ENCODE measurements at regions not wholly inside any gene's neighbourhood (a gene's known extent, or its start where the extent isn't known, plus 50 kb on each side); places are given as distances from the start of the nearest gene placed in this dataset.

GRCh38 chr5:45772402-45772801 is 76.2 kb upstream of the HCN1 start:
- 0% methylated on average over 3 of the region's 3 CpGs for WGBS (ENCODE audit: low lambda C conversion rate)
- ChIA-PET POLR2A (no interaction called here), CTCF (ENCODE audit: low intra/inter-chr PET ratio, low total read pairs) (no interaction called here)
- Histone ChIP-seq H3K9me3 (ENCODE audit: low read length) (peaks cover 84% of the 10 kb centered on the region), H3K9ac (ENCODE audit: insufficient read depth, low read depth, low read length) (no peak overlapping the region), H3K27me3 (ENCODE audit: control insufficient read depth in 1 of 2, insufficient read depth in 2 of 2, low read length in 2 of 2) (no peaks in the 10 kb centered on the region; a peak in 1 of 5 replicates), H3K4me2 (ENCODE audit: low read depth, low read length) (no peak overlapping the region), H3K27ac (ENCODE audit: extremely low read length, insufficient read depth, low read length) (no peak overlapping the region), H3K79me2 (ENCODE audit: insufficient read depth, low read length) (no peaks in the 10 kb centered on the region), H3K36me3 (replicated peaks in 1 of 2; ENCODE audit: control insufficient read depth in 1 of 2, insufficient read depth in 2 of 2, low read length in 2 of 2) (no peaks in the 10 kb centered on the region), H3K4me3 (replicated peaks in 1 of 3; ENCODE audit: insufficient read depth in 1 of 3, low read depth in 2 of 3, low read length in 3 of 3) (no peak overlapping the region), H2AFZ (ENCODE audit: low read length) (no peak overlapping the region), H4K20me1 (ENCODE audit: insufficient read depth, low read length) (no peaks in the 10 kb centered on the region), H3K4me1 (ENCODE audit: insufficient read depth, low read length) (no peaks in the 10 kb centered on the region)
- no TSS peak for BruUV-seq (replicated peaks)
- ATAC-seq, result no peak
- intact Hi-C loops (cut with micrococcal nuclease; ENCODE audit: unreplicated experiment), result no loop called here
- FAIRE-seq, result no peak
- DNase-seq (ENCODE audit: low spot score), result no peak
- in situ Hi-C loops (cut with HindIII; ENCODE audit: extremely low pct_ligation_motif_present, low pct_unique_long_range_greater_than_20kb), result no loop called here
- TF ChIP-seq MTF1 (CRISPR knock-in tag; IDR thresholded peaks at IDR 0.05) (no peak), ZNF556 (CRISPR knock-in tag; IDR thresholded peaks at IDR 0.05; ENCODE audit: borderline replicate concordance) (no peak), NR2C2 (CRISPR knock-in tag; IDR thresholded peaks at IDR 0.05; ENCODE audit: borderline replicate concordance) (no peak), TGIF2 (CRISPR knock-in tag; IDR thresholded peaks at IDR 0.05) (no peak), ZNF891 (CRISPR knock-in tag; IDR thresholded peaks at IDR 0.05) (no peak), NCOA5 (CRISPR knock-in tag; IDR thresholded peaks at IDR 0.05) (no peak), EEA1 (CRISPR knock-in tag; IDR thresholded peaks at IDR 0.05; ENCODE audit: borderline replicate concordance) (no peak), ZNF740 (CRISPR knock-in tag; IDR thresholded peaks at IDR 0.05) (no peak), HMG20B (CRISPR knock-in tag; conservative IDR thresholded peaks at IDR 0.05) (no peak), ATF7-NPFF (CRISPR knock-in tag; IDR thresholded peaks at IDR 0.05; ENCODE audit: low read depth) (no peak), AGO2 (optimal IDR thresholded peaks at IDR 0.05; ENCODE audit: low read depth, low read length) (no peak), NRL (CRISPR knock-in tag; IDR thresholded peaks at IDR 0.05; ENCODE audit: borderline replicate concordance) (no peak), ARNT2 (CRISPR knock-in tag; IDR thresholded peaks at IDR 0.05; ENCODE audit: low read depth) (no peak)

Measured in HepG2 (cell line).